LNCAP (cell line): ENCODE measurements at regions not wholly inside any gene's neighbourhood (a gene's known extent, or its start where the extent isn't known, plus 50 kb on each side); places are given as distances from the start of the nearest gene placed in this dataset.

ENCODE experiments used
- TF ChIP-seq, protein P1 (sequence below): fragments of 450-650 bp; IDR thresholded peaks from 2 replicates; pipeline ENCODE4 v1.5.1; 2017; ENCODE audit warnings: mild to moderate bottlenecking

DNA sequence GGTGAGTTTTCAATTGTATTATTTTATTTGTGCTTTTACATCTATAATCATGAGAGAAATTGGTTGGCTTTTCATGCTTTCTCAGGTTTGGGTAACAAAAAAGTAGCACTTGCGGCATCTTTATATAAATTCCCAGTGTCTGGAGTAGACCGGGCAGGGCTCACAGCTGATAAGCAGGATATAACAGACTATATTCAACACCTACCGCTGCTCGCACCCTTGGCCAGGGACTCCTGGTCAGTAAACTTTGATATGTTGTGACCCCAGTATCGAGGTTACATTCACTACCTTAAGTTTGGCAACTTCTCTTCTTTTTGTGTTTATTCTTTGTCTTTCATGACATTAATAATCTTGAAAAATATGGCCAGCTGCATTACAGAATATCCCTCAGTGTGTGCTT, 343.4 kb downstream of the TBC1D32 start:
- TF ChIP-seq, protein P1, sequence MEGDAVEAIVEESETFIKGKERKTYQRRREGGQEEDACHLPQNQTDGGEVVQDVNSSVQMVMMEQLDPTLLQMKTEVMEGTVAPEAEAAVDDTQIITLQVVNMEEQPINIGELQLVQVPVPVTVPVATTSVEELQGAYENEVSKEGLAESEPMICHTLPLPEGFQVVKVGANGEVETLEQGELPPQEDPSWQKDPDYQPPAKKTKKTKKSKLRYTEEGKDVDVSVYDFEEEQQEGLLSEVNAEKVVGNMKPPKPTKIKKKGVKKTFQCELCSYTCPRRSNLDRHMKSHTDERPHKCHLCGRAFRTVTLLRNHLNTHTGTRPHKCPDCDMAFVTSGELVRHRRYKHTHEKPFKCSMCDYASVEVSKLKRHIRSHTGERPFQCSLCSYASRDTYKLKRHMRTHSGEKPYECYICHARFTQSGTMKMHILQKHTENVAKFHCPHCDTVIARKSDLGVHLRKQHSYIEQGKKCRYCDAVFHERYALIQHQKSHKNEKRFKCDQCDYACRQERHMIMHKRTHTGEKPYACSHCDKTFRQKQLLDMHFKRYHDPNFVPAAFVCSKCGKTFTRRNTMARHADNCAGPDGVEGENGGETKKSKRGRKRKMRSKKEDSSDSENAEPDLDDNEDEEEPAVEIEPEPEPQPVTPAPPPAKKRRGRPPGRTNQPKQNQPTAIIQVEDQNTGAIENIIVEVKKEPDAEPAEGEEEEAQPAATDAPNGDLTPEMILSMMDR = no peak

DNA sequence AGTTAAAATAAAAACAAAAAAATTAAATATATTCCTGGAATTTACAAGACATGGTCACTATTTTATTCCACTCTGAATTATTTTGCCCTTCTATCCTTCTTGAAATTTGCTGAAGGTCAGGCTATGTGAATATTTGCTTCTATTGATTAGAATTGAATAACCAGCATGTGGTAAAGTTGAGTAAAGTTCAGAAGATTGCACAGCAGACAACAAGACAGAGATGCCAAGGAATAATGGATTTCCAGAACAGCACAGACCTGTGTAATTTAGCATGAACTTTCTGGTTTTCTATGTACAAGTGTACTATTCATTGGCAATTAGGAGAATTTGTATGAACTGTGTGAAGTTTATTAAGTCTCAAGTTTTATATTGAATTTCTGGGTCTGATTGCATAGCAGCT, 352.4 kb downstream of the TBC1D32 start:
- TF ChIP-seq, protein P1 = no peak

DNA sequence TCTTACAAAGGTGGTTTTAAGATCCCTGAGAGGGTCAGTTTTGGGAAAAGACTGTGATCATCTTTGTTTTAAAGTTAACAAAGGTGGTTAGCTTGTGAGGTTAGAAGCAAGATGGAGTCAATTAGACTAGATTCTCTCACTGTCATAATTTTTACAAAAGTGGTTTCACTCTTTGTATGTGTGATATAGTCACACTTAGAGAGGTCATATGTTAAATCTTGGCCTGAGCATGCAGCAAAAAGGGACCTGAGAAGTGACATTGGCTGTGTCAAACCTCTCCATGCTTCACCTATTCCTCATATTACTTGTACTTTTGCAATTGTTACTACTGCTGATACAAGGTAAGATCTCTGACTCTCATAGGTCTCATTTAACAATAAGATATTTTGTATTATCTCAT, 368.0 kb downstream of the TBC1D32 start:
- TF ChIP-seq, protein P1 = no peak

GRCh38 chr6:120965814-120966213, 368.5 kb downstream of the TBC1D32 start:
- TF ChIP-seq, protein P1 = no peak

DNA sequence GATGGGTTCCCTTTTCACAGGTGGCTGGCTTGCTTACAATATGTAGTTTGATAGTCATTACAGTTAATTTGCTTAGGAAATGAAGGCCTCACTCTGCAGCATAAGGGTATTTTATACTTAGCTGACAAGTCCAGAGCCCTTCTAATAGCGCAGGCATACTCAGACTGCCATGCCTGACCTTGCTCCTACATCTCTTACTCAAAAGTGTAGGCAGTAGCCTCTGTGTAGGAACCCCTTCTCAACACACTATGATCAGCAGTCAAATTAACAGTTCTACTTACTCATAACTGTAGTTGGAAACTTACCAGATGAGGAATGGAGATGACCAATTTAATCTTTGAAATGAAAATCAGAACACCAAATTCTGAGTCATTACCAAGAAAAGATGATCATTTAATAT, 373.5 kb downstream of the TBC1D32 start:
- TF ChIP-seq, protein P1 = no peak

- TF ChIP-seq, protein P1 = no peak
These were observed 380.2 kb downstream of the TBC1D32 start for GRCh38 chr6:120954111-120954510.

DNA sequence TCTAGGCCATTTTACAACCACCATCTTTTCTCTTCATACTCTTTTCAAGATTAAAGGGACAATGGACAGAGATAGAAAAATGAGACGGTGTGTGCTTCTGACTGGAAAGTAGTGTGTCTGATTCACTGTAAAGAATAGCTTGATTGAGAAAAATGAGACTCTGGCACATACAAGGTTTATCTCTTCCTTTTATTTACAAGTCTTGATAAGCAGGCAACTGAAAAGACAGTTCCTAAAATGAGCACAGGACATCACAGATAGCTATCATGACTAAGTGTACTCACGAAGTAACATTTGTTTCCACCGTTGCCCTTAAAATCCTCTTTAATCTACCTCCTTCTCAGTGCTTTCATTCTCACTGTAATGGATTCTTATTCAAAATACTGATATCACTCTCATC, 383.0 kb downstream of the TBC1D32 start:
- TF ChIP-seq, protein P1 = no peak

GRCh38 chr6:120947111-120947510, 387.2 kb downstream of the TBC1D32 start:
- TF ChIP-seq, protein P1 = no peak
